HG03520 (cell line): ENCODE measurements at regions not wholly inside any gene's neighbourhood (a gene's known extent, or its start where the extent isn't known, plus 50 kb on each side); places are given as distances from the start of the nearest gene placed in this dataset.

Experiments used
- ATAC-seq: cut with Tn5 transposase; IDR thresholded peaks from one replicate; pipeline ENCODE4 v1.9.1; 2021; ENCODE audit warnings: mild to moderate bottlenecking, moderate library complexity; ENCODE audit not compliant: unreplicated experiment

DNA sequence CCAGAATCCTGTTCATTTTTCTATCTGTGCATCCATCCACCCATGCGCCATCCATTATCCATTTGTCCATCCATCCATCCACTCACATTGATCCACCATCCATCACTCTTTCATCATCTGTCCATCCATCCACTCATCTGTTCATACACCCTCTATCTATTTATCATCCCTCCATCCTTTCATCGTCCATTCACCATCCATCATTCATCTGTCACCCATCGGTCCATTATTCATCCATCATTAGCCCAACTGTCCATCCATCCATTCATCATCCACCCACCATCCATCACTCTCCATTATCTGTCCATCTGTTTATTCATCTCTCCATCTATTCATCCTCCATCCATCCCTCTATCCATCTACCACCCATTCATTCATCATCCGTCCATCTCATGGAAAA lies 125.7 kb upstream of the TMPRSS2 start:
- ATAC-seq, result no peak

DNA sequence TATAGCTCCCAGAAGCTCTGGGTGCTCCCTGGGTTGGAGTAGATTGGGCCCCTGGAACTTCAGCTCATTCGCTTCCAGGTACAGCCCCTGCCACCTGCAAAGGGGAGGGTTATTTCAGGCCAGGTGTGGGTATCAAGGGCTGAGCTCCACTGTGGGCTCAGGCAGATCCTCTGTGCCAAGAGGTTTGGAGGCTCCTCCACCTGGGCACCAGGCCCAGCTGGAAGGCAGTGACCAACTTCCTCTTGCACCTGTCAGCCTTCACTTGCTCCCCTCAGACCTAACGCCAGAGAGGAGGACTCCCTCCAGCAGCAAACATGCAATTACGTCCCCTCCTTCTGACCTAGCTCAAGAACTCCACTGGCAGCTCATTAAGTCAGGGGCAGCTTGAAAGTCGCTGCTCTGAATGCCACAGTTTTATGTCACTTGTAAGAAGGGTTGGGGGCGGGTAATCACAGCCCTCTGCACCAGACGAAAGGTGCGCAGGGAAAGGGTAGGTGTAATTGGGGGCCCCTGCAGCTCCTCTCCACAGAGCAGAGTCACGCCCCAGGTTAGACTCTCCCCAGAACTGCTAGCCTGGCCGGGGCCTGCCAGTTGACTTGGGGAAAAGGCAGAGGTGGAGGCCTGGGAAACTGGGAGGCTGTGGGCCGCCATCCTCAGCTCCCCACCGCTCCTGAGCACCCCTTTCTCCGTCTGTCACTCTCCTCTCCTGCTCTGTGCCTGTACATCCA lies 125.0 kb upstream of the TMPRSS2 start:
- ATAC-seq, result no peak

GRCh38 chr21:41631564-41632461 lies 123.9 kb upstream of the TMPRSS2 start:
- ATAC-seq, result no peak

- ATAC-seq, result no peak
These were observed 123.0 kb upstream of the TMPRSS2 start for GRCh38 chr21:41630917-41631316.

DNA sequence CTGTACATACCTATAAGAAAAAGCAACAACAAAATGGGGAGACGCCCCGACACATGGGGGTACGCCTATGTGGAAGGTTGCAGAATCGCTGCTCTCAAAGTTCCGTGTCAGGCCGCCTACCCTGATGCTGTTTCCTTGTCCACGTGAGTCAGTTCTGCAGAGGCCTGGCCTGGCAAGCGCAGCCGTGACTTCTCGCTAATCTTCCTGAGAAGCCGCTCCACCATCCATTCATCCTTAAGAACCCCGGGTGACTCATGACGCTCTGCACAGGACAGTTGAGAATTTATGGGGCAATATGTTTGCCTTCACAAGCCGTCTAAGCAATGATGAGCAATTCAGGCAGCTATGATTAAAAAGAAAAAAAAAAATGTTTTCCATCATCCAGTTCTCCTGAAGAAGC lies 122.3 kb upstream of the TMPRSS2 start:
- no peak for ATAC-seq

GRCh38 chr21:41628256-41628655 lies 120.3 kb upstream of the TMPRSS2 start:
- ATAC-seq, result no peak

- no peak for ATAC-seq
These were observed 119.5 kb upstream of the TMPRSS2 start for GRCh38 chr21:41627428-41627827.

- no peak for ATAC-seq
These were observed 118.1 kb upstream of the TMPRSS2 start for GRCh38 chr21:41626021-41626420.

GRCh38 chr21:41625428-41625827 lies 117.5 kb upstream of the TMPRSS2 start:
- ATAC-seq, result no peak

DNA sequence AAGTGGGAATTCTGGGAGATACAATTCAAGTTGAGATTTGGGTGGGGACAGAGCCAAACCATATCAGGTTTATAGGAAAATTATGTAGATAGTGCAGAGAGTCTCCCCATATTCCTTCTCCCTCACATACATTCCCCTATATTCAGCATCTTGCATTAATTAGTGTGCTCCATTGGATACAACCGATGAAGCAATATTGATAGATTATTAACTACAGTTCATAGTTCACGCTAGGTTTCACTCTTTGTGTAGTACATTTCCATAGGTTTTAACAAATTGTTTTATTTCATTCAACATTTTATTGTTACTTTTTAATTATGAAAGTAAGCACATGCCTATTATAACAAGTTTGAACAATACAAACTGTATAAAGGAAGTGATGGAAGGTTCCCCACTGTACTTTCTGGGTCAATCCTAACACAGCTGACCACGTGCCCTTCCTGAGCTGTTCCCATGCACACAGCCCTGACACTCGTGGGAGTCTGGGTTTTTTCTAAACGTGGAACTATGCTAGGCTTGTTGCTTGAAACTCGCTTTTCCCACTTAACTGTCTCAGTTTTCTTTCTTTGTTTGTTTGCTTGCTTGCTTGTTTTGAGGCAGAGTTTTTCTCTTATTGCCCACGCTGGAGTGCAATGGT lies 116.8 kb upstream of the TMPRSS2 start:
- ATAC-seq, result no peak

- ATAC-seq, result no peak
These were observed 116.0 kb upstream of the TMPRSS2 start for GRCh38 chr21:41623945-41624344.

GRCh38 chr21:41622831-41623548 lies 115.0 kb upstream of the TMPRSS2 start:
- no peak for ATAC-seq

DNA sequence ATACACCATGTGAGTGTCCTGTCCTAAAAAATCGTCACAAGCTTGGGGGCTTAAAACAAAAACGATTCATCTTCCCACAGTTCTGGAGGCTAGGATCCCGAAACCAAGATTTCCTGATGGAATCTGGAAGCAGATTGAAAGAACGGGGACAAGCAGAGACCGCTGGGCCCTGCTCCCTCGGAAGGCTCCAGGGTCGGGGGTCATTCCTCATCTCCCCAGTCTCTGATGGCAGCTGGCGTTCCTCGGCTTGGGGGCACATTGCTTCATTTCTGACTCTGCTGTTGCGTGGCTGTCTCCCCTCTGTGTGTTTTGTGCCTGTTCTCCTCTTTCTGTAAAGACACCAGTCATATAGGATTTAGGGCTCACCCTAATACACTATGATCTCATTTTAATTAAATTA lies 114.2 kb upstream of the TMPRSS2 start:
- no peak for ATAC-seq

DNA sequence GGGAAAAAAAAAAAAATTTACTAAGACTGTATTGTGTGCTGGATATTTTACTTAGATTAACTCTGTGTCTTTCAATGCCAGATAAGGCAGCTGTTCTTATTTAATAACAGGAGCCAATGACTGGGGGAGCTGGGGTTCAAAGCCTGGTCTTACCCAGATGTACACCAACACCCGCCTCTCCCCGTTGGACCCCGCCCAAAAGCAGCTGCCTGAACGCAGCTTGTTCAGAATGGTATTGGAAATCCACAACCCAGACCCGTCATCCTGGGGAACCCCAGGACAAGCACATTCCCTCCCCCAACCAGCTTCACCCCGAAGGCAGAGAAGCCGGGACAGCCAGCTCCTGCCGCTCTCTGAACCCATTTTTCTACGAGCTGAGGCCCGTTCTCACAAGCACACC lies 113.6 kb upstream of the TMPRSS2 start:
- ATAC-seq, result no peak

- ATAC-seq, result no peak
These were observed 113.0 kb upstream of the TMPRSS2 start for GRCh38 chr21:41620982-41621381.

DNA sequence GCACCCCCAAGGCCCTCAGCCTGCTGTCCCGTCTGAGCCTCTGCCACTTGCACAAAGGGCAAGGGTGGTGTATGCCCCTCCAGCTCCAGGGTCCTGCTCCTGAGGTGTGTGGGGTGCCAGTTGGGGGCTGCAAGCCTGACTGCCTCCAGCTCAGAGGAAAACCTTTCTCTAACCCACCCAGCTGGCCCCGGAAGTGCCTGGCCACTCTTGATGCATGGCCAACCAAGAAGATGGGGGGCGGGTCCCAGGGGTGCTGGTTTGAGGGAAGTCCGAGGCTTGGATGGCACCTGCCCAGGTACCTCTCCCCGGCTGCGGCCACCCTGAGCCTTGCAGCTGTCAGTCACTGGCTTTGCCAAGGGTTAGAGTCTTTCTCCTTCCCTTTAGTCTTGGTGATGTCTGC lies 112.6 kb upstream of the TMPRSS2 start:
- ATAC-seq, result no peak

- no peak for ATAC-seq
These were observed 108.2 kb upstream of the TMPRSS2 start for GRCh38 chr21:41616031-41616591.

DNA sequence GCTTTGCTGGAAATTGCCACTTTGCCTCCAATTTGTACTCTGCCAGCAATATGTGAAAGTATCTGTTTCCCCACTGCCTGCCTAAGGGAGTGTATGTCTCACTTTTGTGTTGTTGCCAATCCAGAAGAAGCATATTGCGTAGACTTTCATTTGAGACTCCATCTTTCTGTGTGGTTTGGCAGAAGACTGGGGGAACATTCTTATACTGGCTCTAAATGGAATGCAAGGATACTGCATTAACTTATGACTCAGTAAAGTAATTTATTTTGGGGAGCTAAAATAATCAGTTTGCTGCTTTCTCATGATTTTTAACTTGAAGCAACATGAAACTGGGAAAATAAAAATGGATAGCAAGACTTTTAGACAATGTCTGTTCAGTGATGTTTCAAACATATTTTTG lies 107.7 kb upstream of the TMPRSS2 start:
- ATAC-seq, result no peak

DNA sequence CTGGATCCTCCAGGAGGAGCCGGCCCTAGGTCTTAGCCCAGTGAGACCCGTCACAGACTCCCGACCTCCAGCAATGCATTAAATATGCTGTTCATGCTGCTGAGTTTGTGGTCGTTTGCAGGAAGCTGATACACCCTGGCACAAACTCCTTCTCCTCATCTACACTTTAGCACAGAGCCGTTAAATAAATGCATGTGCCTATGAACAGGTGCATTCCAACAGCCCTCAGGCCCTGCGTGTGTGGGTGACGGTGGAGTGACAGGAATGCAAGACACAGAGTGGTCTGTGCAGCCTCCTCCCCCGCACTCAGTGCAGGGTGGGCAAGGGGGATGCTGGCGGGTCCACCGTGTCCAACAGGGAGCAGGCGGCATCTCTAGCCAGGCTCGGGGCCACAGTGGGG lies 106.6 kb upstream of the TMPRSS2 start:
- no peak for ATAC-seq

DNA sequence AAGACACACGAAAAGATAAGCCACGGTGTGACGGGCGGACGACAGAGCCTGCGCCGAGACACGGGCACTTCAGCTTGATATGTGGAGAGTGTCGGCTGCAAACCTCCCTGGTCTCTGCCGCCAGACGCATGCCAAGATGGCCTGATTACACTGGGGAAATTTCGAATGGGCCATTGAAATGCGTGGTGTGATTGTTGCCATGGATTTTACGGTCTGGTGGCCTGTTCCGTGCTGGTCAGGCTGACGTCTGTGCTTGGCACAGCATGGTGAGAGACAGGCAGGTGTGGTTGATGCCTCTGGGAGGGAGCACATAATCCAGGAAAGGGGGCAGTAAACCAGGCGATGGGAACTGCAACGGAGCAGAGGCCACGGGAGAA lies 105.6 kb upstream of the TMPRSS2 start:
- ATAC-seq, result no peak
